Mammary epithelial cell (primary cell): ENCODE measurements at regions not wholly inside any gene's neighbourhood (a gene's known extent, or its start where the extent isn't known, plus 50 kb on each side); places are given as distances from the start of the nearest gene placed in this dataset.

Experiments used
- EZH2 ChIP-seq: IDR thresholded peaks from 2 replicates; pipeline ENCODE4 v1.6.1; 2012; ENCODE audit warnings: low read length, inconsistent platforms, borderline replicate concordance
- TF ChIP-seq, protein P1 (sequence below), 2 donors: IDR thresholded peaks in 1 of 2; conservative IDR thresholded peaks in 1 of 2; 2 replicates each; pipeline ENCODE4 v1.5.1; 2011 to 2012; ENCODE audit warnings: inconsistent platforms in 2 of 2, low read length in 2 of 2, mild to moderate bottlenecking in 2 of 2, control low read depth in 1 of 2, low read depth in 1 of 2; ENCODE audit not compliant: insufficient read depth in 1 of 2; ENCODE audit errors: extremely low read depth in 1 of 2

DNA sequence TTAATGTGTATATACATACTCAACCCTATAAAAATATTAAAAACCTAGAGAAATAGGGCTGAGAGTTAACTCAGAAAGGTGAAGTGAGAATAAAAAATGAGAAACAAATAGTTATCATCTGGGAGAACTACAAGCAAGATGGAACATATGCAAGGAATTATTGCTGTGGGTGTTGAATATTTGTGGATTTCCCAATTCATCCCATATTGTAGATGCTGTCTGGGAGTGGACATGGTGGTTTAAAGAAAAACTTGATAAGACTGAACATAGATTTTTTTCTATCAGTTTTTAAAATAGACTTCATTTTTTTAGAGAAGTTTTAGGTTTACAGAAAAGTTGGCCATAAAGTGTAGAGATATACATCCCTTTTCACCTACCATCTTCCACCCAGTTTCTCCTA, 263.5 kb downstream of the SPATA31D1 start:
- TF ChIP-seq, protein P1, sequence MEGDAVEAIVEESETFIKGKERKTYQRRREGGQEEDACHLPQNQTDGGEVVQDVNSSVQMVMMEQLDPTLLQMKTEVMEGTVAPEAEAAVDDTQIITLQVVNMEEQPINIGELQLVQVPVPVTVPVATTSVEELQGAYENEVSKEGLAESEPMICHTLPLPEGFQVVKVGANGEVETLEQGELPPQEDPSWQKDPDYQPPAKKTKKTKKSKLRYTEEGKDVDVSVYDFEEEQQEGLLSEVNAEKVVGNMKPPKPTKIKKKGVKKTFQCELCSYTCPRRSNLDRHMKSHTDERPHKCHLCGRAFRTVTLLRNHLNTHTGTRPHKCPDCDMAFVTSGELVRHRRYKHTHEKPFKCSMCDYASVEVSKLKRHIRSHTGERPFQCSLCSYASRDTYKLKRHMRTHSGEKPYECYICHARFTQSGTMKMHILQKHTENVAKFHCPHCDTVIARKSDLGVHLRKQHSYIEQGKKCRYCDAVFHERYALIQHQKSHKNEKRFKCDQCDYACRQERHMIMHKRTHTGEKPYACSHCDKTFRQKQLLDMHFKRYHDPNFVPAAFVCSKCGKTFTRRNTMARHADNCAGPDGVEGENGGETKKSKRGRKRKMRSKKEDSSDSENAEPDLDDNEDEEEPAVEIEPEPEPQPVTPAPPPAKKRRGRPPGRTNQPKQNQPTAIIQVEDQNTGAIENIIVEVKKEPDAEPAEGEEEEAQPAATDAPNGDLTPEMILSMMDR (conservative IDR thresholded peaks at IDR 0.05 in 1 of 2, IDR thresholded peaks at IDR 0.05 in 1 of 2; ENCODE audit: extremely low read depth in 1 of 2, insufficient read depth in 1 of 2, low read depth in 1 of 2, low read length in 2 of 2) = no peak
- no peak for TF ChIP-seq EZH2
